ENCODE measurements at regions not wholly inside any gene's neighbourhood (a gene's known extent, or its start where the extent isn't known, plus 50 kb on each side); places are given as distances from the start of the nearest gene placed in this dataset.

DNA sequence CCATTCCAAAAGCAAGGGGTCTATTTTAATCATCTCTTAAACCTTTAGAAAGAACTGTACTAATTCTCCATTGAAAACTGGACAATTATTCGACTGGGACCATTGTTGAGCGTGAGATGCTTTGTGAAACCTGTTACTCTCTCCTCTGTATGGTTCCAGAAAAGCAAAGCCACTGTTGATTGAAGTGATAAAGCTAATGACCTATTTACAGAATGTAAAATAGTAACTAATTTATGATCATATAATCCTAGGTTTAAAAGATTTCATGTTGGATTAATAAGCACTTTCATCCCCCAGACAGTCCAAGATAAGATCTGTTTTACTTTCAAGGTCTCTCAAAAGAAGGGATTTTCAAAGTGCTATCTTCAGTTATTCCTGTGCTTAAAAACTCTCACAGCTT is 614.5 kb downstream of the TMA16 start:
- no peak overlapping the region for H3K4me2 ChIP-seq (replicated peaks; ENCODE audit: extremely low read depth, low read length, poor library complexity, severe bottlenecking)
- no peaks in the 10 kb centered on the region for H3K27me3 ChIP-seq (ENCODE audit: control insufficient read depth in 2 of 2, insufficient read depth in 2 of 2, low read length in 2 of 2)
- H3K79me2 ChIP-seq (ENCODE audit: insufficient read depth, low read length): no peaks in the 10 kb centered on the region
- intact Hi-C loops (cut with micrococcal nuclease): no loop called here
- peaks cover 0 to 1% (median 0%) of the 10 kb centered on the region in 3 donors for H3K27me3 Mint-ChIP-seq (ENCODE audit: low read depth in 3 of 3)
- H3K4me3 Mint-ChIP-seq: no peak overlapping the region
- DNase-seq: no peak
- H3K27ac Mint-ChIP-seq: no peak overlapping the region
- H3K9me3 ChIP-seq (replicated peaks in 1 of 2; ENCODE audit: control insufficient read depth in 1 of 2, insufficient read depth in 1 of 2, low read length in 2 of 2): no peaks in the 10 kb centered on the region
- H3K27ac ChIP-seq (ENCODE audit: low read depth in 1 of 2, low read length in 2 of 2): no peak overlapping the region
- H2AFZ ChIP-seq (ENCODE audit: insufficient read depth, low read depth, low read length, poor library complexity, severe bottlenecking): no peak overlapping the region
- H4K20me1 ChIP-seq (ENCODE audit: insufficient read depth, low read length): no peaks in the 10 kb centered on the region
- no peak overlapping the region for H3K9ac ChIP-seq (ENCODE audit: insufficient read depth, low read length, poor library complexity, severe bottlenecking)
- H3K4me1 Mint-ChIP-seq: no peaks in the 10 kb centered on the region
- WGBS (ENCODE audit: insufficient coverage): no CpG with 5 or more reads among the region's 2 CpGs
- peaks cover 0 to 2% (median 0%) of the 10 kb centered on the region in 7 donors for H3K9me3 Mint-ChIP-seq
- H3K4me3 ChIP-seq (replicated peaks in 1 of 3; ENCODE audit: low read depth in 2 of 3, low read length in 3 of 3): no peak overlapping the region
- H3K4me1 ChIP-seq (ENCODE audit: control insufficient read depth in 1 of 2, insufficient read depth in 2 of 2, low read length in 2 of 2): no peaks in the 10 kb centered on the region
- TF ChIP-seq, protein P1, sequence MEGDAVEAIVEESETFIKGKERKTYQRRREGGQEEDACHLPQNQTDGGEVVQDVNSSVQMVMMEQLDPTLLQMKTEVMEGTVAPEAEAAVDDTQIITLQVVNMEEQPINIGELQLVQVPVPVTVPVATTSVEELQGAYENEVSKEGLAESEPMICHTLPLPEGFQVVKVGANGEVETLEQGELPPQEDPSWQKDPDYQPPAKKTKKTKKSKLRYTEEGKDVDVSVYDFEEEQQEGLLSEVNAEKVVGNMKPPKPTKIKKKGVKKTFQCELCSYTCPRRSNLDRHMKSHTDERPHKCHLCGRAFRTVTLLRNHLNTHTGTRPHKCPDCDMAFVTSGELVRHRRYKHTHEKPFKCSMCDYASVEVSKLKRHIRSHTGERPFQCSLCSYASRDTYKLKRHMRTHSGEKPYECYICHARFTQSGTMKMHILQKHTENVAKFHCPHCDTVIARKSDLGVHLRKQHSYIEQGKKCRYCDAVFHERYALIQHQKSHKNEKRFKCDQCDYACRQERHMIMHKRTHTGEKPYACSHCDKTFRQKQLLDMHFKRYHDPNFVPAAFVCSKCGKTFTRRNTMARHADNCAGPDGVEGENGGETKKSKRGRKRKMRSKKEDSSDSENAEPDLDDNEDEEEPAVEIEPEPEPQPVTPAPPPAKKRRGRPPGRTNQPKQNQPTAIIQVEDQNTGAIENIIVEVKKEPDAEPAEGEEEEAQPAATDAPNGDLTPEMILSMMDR (IDR thresholded peaks at IDR 0.05): no peak
- H3K36me3 ChIP-seq (replicated peaks in 1 of 2; ENCODE audit: control insufficient read depth in 1 of 2, insufficient read depth in 2 of 2, low read length in 2 of 2): no peaks in the 10 kb centered on the region
- no peaks in the 10 kb centered on the region for H3K36me3 Mint-ChIP-seq

DNA sequence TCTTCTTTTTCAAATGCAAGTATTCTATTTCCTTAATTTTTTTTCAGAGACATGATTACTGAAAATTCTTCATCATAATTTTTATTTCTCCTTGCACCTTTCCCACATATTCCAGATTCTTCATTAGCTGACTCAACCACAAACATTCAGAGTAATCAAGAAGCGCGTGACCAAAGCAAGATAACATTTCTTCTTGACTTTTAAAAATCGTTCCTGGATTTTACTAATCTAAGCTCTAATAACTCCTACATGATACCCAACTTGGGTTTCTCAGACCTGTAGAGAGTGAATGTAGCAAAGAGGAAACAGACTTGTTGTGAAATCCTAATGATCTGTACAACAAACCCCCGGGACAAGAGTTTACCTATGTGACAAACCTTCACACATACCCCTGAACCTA is 615.0 kb downstream of the TMA16 start:
- Mint-ChIP-seq H3K4me3 (no peak overlapping the region), H3K36me3 (no peaks in the 10 kb centered on the region), H3K27me3 (ENCODE audit: low read depth in 3 of 3) (peaks cover 0 to 1% (median 0%) of the 10 kb centered on the region in 3 donors), H3K9me3 (peaks cover 0 to 2% (median 0%) of the 10 kb centered on the region in 7 donors), H3K4me1 (no peaks in the 10 kb centered on the region), H3K27ac (no peak overlapping the region)
- H3K4me1 ChIP-seq (ENCODE audit: control insufficient read depth in 1 of 2, insufficient read depth in 2 of 2, low read length in 2 of 2): no peaks in the 10 kb centered on the region
- H3K9ac ChIP-seq (ENCODE audit: insufficient read depth, low read length, poor library complexity, severe bottlenecking): no peak overlapping the region
- H3K4me2 ChIP-seq (replicated peaks; ENCODE audit: extremely low read depth, low read length, poor library complexity, severe bottlenecking): no peak overlapping the region
- no peaks in the 10 kb centered on the region for H3K79me2 ChIP-seq (ENCODE audit: insufficient read depth, low read length)
- DNase-seq: no peak
- H3K4me3 ChIP-seq (replicated peaks in 1 of 3; ENCODE audit: low read depth in 2 of 3, low read length in 3 of 3): no peak overlapping the region
- H3K36me3 ChIP-seq (replicated peaks in 1 of 2; ENCODE audit: control insufficient read depth in 1 of 2, insufficient read depth in 2 of 2, low read length in 2 of 2): no peaks in the 10 kb centered on the region
- WGBS (ENCODE audit: insufficient coverage): 100% methylated on average over 1 of the region's 4 CpGs
- H4K20me1 ChIP-seq (ENCODE audit: insufficient read depth, low read length): no peaks in the 10 kb centered on the region
- no peaks in the 10 kb centered on the region for H3K27me3 ChIP-seq (ENCODE audit: control insufficient read depth in 2 of 2, insufficient read depth in 2 of 2, low read length in 2 of 2)
- H3K27ac ChIP-seq (ENCODE audit: low read depth in 1 of 2, low read length in 2 of 2): no peak overlapping the region
- TF ChIP-seq, protein P1 (IDR thresholded peaks at IDR 0.05): no peak
- no peak overlapping the region for H2AFZ ChIP-seq (ENCODE audit: insufficient read depth, low read depth, low read length, poor library complexity, severe bottlenecking)
- intact Hi-C loops (cut with micrococcal nuclease): no loop called here
- no peaks in the 10 kb centered on the region for H3K9me3 ChIP-seq (replicated peaks in 1 of 2; ENCODE audit: control insufficient read depth in 1 of 2, insufficient read depth in 1 of 2, low read length in 2 of 2)

Data from CD14-positive monocyte (primary cell).